ENCODE measurements at regions not wholly inside any gene's neighbourhood (a gene's known extent, or its start where the extent isn't known, plus 50 kb on each side); places are given as distances from the start of the nearest gene placed in this dataset.

DNA sequence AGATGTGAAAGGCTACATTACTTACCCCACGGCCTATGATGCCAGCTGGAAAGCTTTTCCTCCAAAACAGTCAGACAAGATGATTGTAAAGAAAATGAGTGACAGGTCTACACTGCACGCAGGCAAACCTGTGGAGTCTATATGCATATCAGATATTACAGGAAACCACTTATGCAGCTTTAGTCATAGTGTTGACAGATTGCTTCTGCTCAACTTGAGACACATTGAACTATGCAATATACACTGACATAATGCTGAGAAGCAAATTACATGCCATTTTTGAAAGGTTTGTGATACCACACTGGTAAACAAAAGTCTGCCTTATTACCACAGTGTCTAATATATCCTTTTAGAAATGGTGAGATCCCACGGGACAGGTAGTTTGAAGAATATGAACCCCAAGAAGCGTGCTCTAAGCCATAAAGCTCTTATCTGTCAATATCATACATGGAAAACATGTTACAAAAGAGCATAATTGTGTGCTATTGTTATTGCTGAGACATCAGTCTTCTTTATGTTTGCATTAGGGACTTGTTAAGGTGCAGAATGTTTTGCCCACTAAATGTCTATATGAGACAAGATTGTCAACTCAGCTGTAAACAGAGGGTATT is 1835.8 kb upstream of the TENM3 start:
- TF ChIP-seq CTCF (conservative IDR thresholded peaks at IDR 0.05; ENCODE audit: low read depth, low read length) (no peak), EZH2 (IDR thresholded peaks at IDR 0.05; ENCODE audit: borderline replicate concordance, low read depth, low read length, poor library complexity, severe bottlenecking) (no peak)
